Ishikawa (cell line): ENCODE measurements at regions not wholly inside any gene's neighbourhood (a gene's known extent, or its start where the extent isn't known, plus 50 kb on each side); places are given as distances from the start of the nearest gene placed in this dataset.

Source experiments
- CEBPB ChIP-seq: IDR thresholded peaks from 2 replicates; pipeline ENCODE4 v1.6.1; 2012
- CREB1 ChIP-seq: IDR thresholded peaks from 2 replicates; pipeline ENCODE4 v1.6.1; 2012; ENCODE audit warnings: low read depth
- EGR1 ChIP-seq: IDR thresholded peaks from 2 replicates; pipeline ENCODE4 v1.6.1; 2012
- EP300 ChIP-seq: IDR thresholded peaks from 2 replicates; pipeline ENCODE4 v1.6.1; 2012; ENCODE audit warnings: borderline replicate concordance
- FOXM1 ChIP-seq: IDR thresholded peaks from 2 replicates; pipeline ENCODE4 v1.6.1; 2012; ENCODE audit warnings: low read depth, borderline replicate concordance
- MAX ChIP-seq: IDR thresholded peaks from 2 replicates; pipeline ENCODE4 v1.6.1; 2012
- NFIC ChIP-seq: IDR thresholded peaks from 2 replicates; pipeline ENCODE4 v1.6.1; 2012
- RAD21 ChIP-seq: IDR thresholded peaks from 2 replicates; pipeline ENCODE4 v1.6.1; 2012; ENCODE audit warnings: low read depth
- TAF1 ChIP-seq: IDR thresholded peaks from 2 replicates; pipeline ENCODE4 v1.6.1; 2012; ENCODE audit warnings: low read depth, mild to moderate bottlenecking
- TCF12 ChIP-seq: IDR thresholded peaks from 2 replicates; pipeline ENCODE4 v1.6.1; 2012; ENCODE audit warnings: low read depth
- TEAD4 ChIP-seq: IDR thresholded peaks from 2 replicates; pipeline ENCODE4 v1.6.1; 2012
- USF1 ChIP-seq: IDR thresholded peaks from 2 replicates; pipeline ENCODE4 v1.6.1; 2012
- YY1 ChIP-seq: IDR thresholded peaks from 2 replicates; pipeline ENCODE4 v1.6.1; 2012; ENCODE audit warnings: low read depth
- ZBTB7A ChIP-seq: IDR thresholded peaks from 2 replicates; pipeline ENCODE4 v1.6.1; 2012; ENCODE audit warnings: low read depth
- TF ChIP-seq, protein P1 (sequence below): IDR thresholded peaks from 2 replicates; pipeline ENCODE4 v1.6.1; 2012; ENCODE audit warnings: low read depth, mild to moderate bottlenecking

DNA sequence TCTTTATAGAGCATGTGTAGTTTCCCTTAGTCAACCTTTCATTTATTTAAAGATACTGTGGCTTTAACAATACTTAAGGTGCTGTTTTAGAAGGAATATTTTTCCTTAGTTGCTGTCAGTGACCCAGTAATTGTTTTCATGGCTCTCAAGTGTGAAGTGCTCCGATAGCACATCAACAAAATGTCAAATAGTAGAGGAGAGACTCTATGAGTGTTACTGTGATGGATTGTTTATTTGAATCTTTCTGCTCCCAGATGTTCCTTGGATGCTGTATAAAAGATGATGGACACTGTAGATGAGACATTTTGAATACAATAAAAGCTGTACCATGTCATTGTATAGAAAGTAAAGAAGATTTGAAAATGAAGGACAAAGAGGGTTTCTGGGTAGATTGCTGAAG lies 1185.7 kb upstream of the C9orf72 start:
- TF ChIP-seq CREB1 (no peak), RAD21 (no peak), ZBTB7A (no peak), TAF1 (no peak), FOXM1 (no peak), TCF12 (no peak), MAX (no peak), USF1 (no peak), EGR1 (no peak), CEBPB (no peak), EP300 (no peak)
- TF ChIP-seq, protein P1, sequence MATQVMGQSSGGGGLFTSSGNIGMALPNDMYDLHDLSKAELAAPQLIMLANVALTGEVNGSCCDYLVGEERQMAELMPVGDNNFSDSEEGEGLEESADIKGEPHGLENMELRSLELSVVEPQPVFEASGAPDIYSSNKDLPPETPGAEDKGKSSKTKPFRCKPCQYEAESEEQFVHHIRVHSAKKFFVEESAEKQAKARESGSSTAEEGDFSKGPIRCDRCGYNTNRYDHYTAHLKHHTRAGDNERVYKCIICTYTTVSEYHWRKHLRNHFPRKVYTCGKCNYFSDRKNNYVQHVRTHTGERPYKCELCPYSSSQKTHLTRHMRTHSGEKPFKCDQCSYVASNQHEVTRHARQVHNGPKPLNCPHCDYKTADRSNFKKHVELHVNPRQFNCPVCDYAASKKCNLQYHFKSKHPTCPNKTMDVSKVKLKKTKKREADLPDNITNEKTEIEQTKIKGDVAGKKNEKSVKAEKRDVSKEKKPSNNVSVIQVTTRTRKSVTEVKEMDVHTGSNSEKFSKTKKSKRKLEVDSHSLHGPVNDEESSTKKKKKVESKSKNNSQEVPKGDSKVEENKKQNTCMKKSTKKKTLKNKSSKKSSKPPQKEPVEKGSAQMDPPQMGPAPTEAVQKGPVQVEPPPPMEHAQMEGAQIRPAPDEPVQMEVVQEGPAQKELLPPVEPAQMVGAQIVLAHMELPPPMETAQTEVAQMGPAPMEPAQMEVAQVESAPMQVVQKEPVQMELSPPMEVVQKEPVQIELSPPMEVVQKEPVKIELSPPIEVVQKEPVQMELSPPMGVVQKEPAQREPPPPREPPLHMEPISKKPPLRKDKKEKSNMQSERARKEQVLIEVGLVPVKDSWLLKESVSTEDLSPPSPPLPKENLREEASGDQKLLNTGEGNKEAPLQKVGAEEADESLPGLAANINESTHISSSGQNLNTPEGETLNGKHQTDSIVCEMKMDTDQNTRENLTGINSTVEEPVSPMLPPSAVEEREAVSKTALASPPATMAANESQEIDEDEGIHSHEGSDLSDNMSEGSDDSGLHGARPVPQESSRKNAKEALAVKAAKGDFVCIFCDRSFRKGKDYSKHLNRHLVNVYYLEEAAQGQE = no peak

- TF ChIP-seq, protein P1 = no peak
- TF ChIP-seq TAF1 (no peak), FOXM1 (no peak), TCF12 (no peak), RAD21 (no peak), EGR1 (no peak), CEBPB (no peak), ZBTB7A (no peak)
Observed at GRCh38 chr9:28762167-28762566, 1188.9 kb upstream of the C9orf72 start.

DNA sequence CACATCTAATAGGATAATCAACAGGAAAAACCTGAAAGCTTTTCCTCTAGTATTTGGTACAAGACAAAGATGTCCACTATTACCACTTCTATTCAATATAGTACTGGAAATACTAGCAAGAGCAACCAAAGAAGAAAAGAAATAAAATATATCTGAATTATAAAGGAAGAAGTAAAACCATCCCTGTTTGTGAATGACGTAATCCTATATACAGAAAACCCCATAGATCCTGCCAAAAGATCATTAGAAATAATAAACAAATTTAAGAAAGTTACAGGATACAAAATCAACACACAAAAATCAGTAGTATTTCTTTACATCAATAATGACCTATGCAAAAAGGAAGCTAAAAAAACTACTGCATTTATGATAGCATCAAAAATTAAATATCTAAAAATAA lies 1191.3 kb upstream of the C9orf72 start:
- no peak for TF ChIP-seq TCF12
- no peak for TF ChIP-seq ZBTB7A
- TF ChIP-seq TEAD4 = no peak
- TF ChIP-seq NFIC = no peak
- no peak for TF ChIP-seq EP300
- no peak for TF ChIP-seq USF1

DNA sequence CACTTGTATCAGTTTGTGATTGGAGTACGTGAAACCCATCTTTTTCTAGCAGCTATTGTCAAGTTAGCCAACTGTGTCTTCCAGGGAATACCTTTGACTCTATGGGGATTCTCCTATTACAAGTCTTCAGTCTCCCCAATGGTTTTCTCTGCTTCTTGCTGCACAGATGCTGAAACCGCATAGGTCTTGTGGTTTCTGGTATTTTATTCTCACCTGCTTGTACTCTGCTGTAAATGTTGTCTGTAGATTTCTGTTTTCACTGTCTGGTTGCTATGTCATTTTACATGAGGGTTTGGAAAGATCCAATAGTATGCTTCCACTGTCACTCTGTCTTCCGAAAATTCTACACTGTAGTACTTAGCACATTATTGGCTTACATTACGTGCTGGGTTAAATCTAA lies 1196.9 kb upstream of the C9orf72 start:
- TF ChIP-seq FOXM1 = no peak
- TF ChIP-seq, protein P1 = no peak

GRCh38 chr9:28770827-28771226 lies 1197.5 kb upstream of the C9orf72 start:
- TF ChIP-seq TAF1 (no peak), FOXM1 (no peak), EGR1 (no peak), TEAD4 (no peak), USF1 (no peak), MAX (no peak), ZBTB7A (no peak), EP300 (no peak), CEBPB (no peak), YY1 (no peak), CREB1 (no peak), TCF12 (no peak), NFIC (no peak), RAD21 (no peak)
- TF ChIP-seq, protein P1 = no peak
